ENCODE measurements at regions not wholly inside any gene's neighbourhood (a gene's known extent, or its start where the extent isn't known, plus 50 kb on each side); places are given as distances from the start of the nearest gene placed in this dataset.
A peak's percentile ranks its signal among the peaks of the same experiment; 100 is the strongest.

DNA sequence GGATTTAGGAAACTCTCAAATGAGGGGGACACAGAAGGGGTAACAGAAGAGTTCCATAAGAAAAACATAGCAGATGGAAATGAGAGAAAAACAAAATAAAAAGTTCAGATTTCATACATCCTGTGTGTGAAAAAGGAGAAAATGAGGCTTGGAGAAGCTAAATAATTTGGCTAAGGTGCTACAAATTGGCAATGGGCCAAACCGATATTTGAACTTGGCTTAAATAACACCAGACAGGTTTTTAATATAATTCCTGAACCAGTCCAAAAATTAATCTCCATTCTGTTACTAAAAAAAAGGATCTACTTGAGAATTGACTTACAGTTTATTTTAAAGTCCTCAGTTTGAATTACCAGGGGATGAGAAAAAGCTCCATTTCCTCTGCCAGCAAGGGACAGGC lies 342.9 kb upstream of the DPH6 start:
- TF ChIP-seq CTCF (IDR thresholded peaks at IDR 0.05; ENCODE audit: insufficient read depth, low read length, missing control alignments): no peak
- POLR2A ChIA-PET: no interaction called here
- CTCF ChIA-PET: no interaction called here
- H3K4me3 ChIP-seq (ENCODE audit: low read depth, low read length): no peak overlapping the region
- DNase-seq (ENCODE audit: low read depth, low spot score): no peak

GRCh38 chr15:35907511-35907910 lies 361.5 kb upstream of the DPH6 start:
- TF ChIP-seq CTCF (IDR thresholded peaks at IDR 0.05; ENCODE audit: insufficient read depth, low read length, missing control alignments): no peak
- no peak for DNase-seq (ENCODE audit: low read depth, low spot score)
- ChIA-PET POLR2A (no interaction called here), CTCF (no interaction called here)
- H3K4me3 ChIP-seq (ENCODE audit: low read depth, low read length): no peak overlapping the region

DNA sequence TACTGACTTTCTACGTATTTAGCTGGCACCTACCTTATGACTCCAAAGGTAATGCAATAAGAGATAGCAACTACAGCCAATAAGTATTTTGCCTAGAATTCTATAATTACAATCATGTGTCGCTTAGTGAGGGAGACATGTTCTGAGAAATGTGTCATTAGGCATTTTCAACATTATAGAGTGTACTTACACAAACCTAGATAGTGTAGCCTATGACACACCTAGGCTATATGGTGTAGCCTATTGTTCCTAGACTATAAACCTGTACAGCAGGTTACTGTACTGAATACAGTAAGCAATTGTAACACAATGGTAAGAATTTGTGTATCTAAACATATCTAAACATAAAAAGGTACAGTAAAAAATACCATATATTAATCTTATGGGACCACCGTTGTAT lies 363.4 kb upstream of the DPH6 start:
- no peak for DNase-seq (ENCODE audit: low read depth, low spot score)
- ChIA-PET POLR2A (no interaction called here), CTCF (no interaction called here)
- no peak overlapping the region for H3K4me3 ChIP-seq (ENCODE audit: low read depth, low read length)
- no peak for TF ChIP-seq CTCF (IDR thresholded peaks at IDR 0.05; ENCODE audit: insufficient read depth, low read length, missing control alignments)

- TF ChIP-seq CTCF (IDR thresholded peaks at IDR 0.05; ENCODE audit: insufficient read depth, low read length, missing control alignments): no peak
- ChIA-PET CTCF (interaction anchor here (0.6 kb wide), 1 partner anchor 9 kb away, joined by 3 read pairs; no protein-coding TSS in a partner anchor), POLR2A (no interaction called here)
- DNase-seq (ENCODE audit: low read depth, low spot score): no peak
- H3K4me3 ChIP-seq (ENCODE audit: low read depth, low read length): no peak overlapping the region
These were observed 364.3 kb upstream of the DPH6 start for GRCh38 chr15:35910227-35910626.

DNA sequence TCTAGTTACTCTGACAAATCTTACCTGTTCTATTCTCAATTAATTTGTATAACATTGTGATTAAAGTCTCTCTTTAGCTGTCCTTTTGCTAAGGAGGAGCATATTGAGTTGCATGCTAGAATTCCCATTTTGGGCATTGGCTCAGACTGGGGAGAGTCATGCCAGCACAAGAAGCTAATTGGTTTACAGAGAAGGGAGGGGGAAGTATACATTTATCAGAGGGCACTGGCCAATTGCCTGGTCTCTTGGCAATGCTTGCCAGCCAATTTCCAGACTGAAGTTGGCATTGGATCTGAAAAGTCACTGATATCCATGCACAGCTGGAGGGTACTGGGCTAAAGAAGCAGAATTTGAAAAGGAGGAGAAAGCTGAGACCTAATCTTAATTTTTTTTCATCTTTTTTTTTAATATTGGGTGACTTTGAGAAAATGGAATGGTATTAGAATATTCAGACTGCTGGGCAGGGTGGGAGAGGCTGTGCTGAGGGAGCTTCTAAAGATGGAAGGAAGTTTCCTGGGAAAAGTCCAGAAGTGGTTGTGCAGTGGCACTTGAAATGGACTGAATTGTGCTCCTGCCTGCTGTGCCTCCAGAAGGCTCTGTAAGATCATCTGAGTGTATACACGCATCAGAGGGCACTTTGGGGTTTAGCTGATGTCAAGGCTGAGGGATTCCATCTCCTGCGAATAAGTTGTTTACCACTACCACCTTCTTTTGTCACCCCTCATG lies 365.2 kb upstream of the DPH6 start:
- POLR2A ChIA-PET: no interaction called here
- CTCF ChIA-PET: interaction anchor here (1.7 kb wide), 1 partner anchor 160 kb away, joined by 8 read pairs; no protein-coding TSS in a partner anchor
- no peak for DNase-seq (ENCODE audit: low read depth, low spot score)
- H3K4me3 ChIP-seq (ENCODE audit: low read depth, low read length): no peak overlapping the region
- no peak for TF ChIP-seq CTCF (IDR thresholded peaks at IDR 0.05; ENCODE audit: insufficient read depth, low read length, missing control alignments)

DNA sequence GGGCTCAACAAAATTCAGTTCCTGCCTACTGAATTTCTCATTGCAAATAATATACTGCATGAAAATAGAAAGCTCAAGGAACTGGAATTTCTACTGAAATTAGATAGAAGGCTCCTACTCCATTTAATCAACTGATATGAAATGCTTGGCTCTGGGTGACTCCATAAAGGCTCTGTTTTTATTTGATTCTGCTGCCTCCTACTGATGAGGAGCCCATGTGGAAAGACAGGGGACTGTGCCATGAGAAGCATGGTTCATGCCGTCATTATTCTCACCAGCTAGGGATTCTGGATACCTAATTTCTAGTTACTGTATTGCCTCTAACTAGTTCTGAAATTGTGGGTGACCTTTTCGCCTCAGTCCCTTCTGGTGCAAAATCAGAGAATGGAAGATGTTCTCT lies 366.2 kb upstream of the DPH6 start:
- peak; percentile 1 for TF ChIP-seq CTCF (IDR thresholded peaks at IDR 0.05; ENCODE audit: insufficient read depth, low read length, missing control alignments)
- DNase-seq (ENCODE audit: low read depth, low spot score): no peak
- ChIA-PET POLR2A (no interaction called here), CTCF (interaction anchor here (1.0 to 1.7 kb wide), 2 partner anchors 161 to 467 kb away, joined by 3 to 8 read pairs; no protein-coding TSS in a partner anchor)
- H3K4me3 ChIP-seq (ENCODE audit: low read depth, low read length): no peak overlapping the region

Data from AG04449 (cell line).